Natural killer cell (primary cell): ENCODE measurements at regions not wholly inside any gene's neighbourhood (a gene's known extent, or its start where the extent isn't known, plus 50 kb on each side); places are given as distances from the start of the nearest gene placed in this dataset.

ENCODE experiments used
- ATAC-seq, 3 donors: fragments of 150-1000 bp in 2 of 3; fragments of 200-7000 bp in 1 of 3; cut with Tn5 transposase; 1 replicate in 1 of 3; 2 replicates in 2 of 3; pipeline ENCODE4 v1.10.0; 2021; ENCODE audit warnings: mild to moderate bottlenecking in 2 of 3, moderate library complexity in 2 of 3
- DNase-seq, 2 donors: peaks; one replicate each; pipeline versions ENCODE4 v3.0.0 to v3.0.0-alpha.2; 2013 to 2021; ENCODE audit warnings: mixed read lengths in 1 of 2
- H3K27ac ChIP-seq: one replicate; pipeline ENCODE4 v1.5.1; 2013; ENCODE audit warnings: mild to moderate bottlenecking, low read length
- H3K27me3 ChIP-seq: one replicate; pipeline ENCODE4 v1.6.1; 2013; ENCODE audit warnings: low read length; ENCODE audit not compliant: control insufficient read depth, insufficient read depth
- H3K36me3 ChIP-seq: one replicate; pipeline ENCODE4 v1.6.1; 2013; ENCODE audit warnings: low read length; ENCODE audit not compliant: control insufficient read depth, insufficient read depth
- H3K4me1 ChIP-seq: one replicate; pipeline ENCODE4 v1.6.1; 2013; ENCODE audit warnings: low read length; ENCODE audit not compliant: control insufficient read depth, insufficient read depth
- H3K4me3 ChIP-seq: one replicate; pipeline ENCODE4 v1.5.1; 2013; ENCODE audit warnings: low read length
- H3K9me3 ChIP-seq: one replicate; pipeline ENCODE4 v1.6.1; 2013; ENCODE audit warnings: low read length; ENCODE audit not compliant: control insufficient read depth, insufficient read depth
- H3K27ac Mint-ChIP-seq, 2 donors: one replicate each; pipeline ENCODE4 v1.8.0; 2022; ENCODE audit warnings: mild to moderate bottlenecking in 2 of 2, mixed read lengths in 2 of 2, moderate library complexity in 1 of 2
- H3K27me3 Mint-ChIP-seq, 2 donors: one replicate each; pipeline ENCODE4 v1.8.0; 2022; ENCODE audit warnings: low read depth in 2 of 2, mixed read lengths in 2 of 2
- H3K36me3 Mint-ChIP-seq: one replicate; pipeline ENCODE4 v1.8.0; 2022; ENCODE audit warnings: mixed read lengths
- H3K4me1 Mint-ChIP-seq, 2 donors: one replicate each; pipeline ENCODE4 v1.8.0; 2022; ENCODE audit warnings: mixed read lengths in 2 of 2
- H3K4me3 Mint-ChIP-seq: one replicate; pipeline ENCODE4 v1.8.0; 2022; ENCODE audit warnings: mild to moderate bottlenecking, moderate library complexity, mixed read lengths
- H3K9me3 Mint-ChIP-seq, 2 donors: one replicate each; pipeline ENCODE4 v1.8.0; 2022; ENCODE audit warnings: mixed read lengths in 2 of 2
- CTCF ChIP-seq: fragments of 200-600 bp; IDR thresholded peaks from one replicate; pipeline ENCODE4 v1.8.0; 2022; ENCODE audit warnings: antibody characterized with exemption
- WGBS: methylation state at CpG from one replicate; pipeline ENCODE4 v1.1.7; 2013; ENCODE audit warnings: missing lambda C conversion rate; ENCODE audit not compliant: insufficient coverage; 5-methylcytosine and 5-hydroxymethylcytosine counted together
- intact Hi-C: fragments of 100-400 bp; cut with micrococcal nuclease; formaldehyde crosslinking; loops from one replicate; pipeline ENCODE4 v1.14.2; 2022

- DNase-seq (no peak), ATAC-seq (no peak)
- H3K36me3 Mint-ChIP-seq: no peaks in the 10 kb centered on the region
- no peak overlapping the region for H3K4me3 Mint-ChIP-seq
- peaks cover 4 to 5% of the 10 kb centered on the region in 2 donors for H3K9me3 Mint-ChIP-seq
- Histone ChIP-seq H3K4me1 (no peaks in the 10 kb centered on the region), H3K36me3 (no peaks in the 10 kb centered on the region), H3K27me3 (no peaks in the 10 kb centered on the region), H3K9me3 (no peaks in the 10 kb centered on the region), H3K4me3 (no peak overlapping the region), H3K27ac (no peak overlapping the region)
- intact Hi-C loops: no loop called here
- no peak overlapping the region for H3K27ac Mint-ChIP-seq
- no peaks in the 10 kb centered on the region for H3K4me1 Mint-ChIP-seq
- no peak for TF ChIP-seq CTCF
- H3K27me3 Mint-ChIP-seq: no peaks in the 10 kb centered on the region
- 50% methylated on average over 5 of the region's 5 CpGs for WGBS
These were observed 188.7 kb upstream of the VCX start for GRCh38 chrX:7654316-7654715.

DNA sequence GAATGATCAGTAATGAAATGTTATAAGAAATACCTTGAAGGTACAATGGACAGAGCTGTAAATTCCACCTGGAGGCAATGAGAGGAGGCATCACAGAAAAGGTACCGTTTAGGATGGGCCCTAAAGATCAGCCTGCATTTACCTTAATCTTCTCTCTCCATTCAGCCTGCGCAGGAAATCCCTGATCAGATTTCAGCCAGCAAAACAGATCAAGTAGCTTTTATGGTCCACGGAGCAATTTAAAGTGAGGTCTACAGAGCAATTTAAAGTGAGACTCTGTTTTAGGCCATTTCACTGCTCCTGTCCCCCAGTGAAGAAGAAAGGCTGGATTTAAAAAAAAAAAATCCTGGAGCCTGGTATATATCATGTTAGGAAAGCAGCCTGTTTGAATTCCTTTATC is 195.1 kb upstream of the VCX start:
- no peak for TF ChIP-seq CTCF
- H3K36me3 ChIP-seq: no peaks in the 10 kb centered on the region
- Mint-ChIP-seq H3K27me3 (no peaks in the 10 kb centered on the region), H3K36me3 (no peaks in the 10 kb centered on the region), H3K27ac (no peak overlapping the region), H3K9me3 (peaks cover 2 to 5% of the 10 kb centered on the region in 2 donors), H3K4me1 (no peaks in the 10 kb centered on the region), H3K4me3 (no peak overlapping the region)
- WGBS: 11% methylated on average over 1 of the region's 3 CpGs
- H3K9me3 ChIP-seq: no peaks in the 10 kb centered on the region
- H3K4me1 ChIP-seq: no peaks in the 10 kb centered on the region
- intact Hi-C loops: no loop called here
- no peak for ATAC-seq
- H3K27me3 ChIP-seq: no peaks in the 10 kb centered on the region
- DNase-seq: no peak
- H3K27ac ChIP-seq: no peak overlapping the region
- no peak overlapping the region for H3K4me3 ChIP-seq

DNA sequence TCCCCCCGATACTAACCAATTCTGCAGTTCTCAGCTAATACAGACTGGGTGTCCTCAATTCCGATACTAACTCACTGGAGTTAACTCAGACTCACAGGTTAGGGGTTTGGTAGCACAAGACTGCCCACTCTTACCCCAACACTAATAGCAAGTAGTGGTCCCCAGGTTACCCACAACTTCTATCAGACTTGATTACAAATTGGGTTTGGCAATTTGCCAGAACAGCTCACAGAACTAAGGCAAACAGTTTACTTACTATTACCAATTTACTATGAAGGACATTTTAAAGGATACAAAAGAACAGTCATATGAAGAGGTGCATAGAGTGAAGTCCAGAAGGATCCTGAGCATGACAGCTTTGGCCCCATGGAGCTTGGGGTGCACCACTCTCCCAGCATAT is 201.8 kb upstream of the VCX start:
- Mint-ChIP-seq H3K27ac (no peak overlapping the region), H3K4me3 (no peak overlapping the region), H3K36me3 (no peaks in the 10 kb centered on the region), H3K4me1 (no peaks in the 10 kb centered on the region), H3K9me3 (peaks cover 0 to 6% of the 10 kb centered on the region in 2 donors), H3K27me3 (no peaks in the 10 kb centered on the region)
- H3K4me3 ChIP-seq: no peak overlapping the region
- no peaks in the 10 kb centered on the region for H3K36me3 ChIP-seq
- no peaks in the 10 kb centered on the region for H3K9me3 ChIP-seq
- no peaks in the 10 kb centered on the region for H3K27me3 ChIP-seq
- no peak for TF ChIP-seq CTCF
- 92% methylated on average over 1 of the region's 2 CpGs for WGBS
- no peaks in the 10 kb centered on the region for H3K4me1 ChIP-seq
- H3K27ac ChIP-seq: no peak overlapping the region
- intact Hi-C loops: no loop called here
- DNase-seq (no peak), ATAC-seq (no peak)

DNA sequence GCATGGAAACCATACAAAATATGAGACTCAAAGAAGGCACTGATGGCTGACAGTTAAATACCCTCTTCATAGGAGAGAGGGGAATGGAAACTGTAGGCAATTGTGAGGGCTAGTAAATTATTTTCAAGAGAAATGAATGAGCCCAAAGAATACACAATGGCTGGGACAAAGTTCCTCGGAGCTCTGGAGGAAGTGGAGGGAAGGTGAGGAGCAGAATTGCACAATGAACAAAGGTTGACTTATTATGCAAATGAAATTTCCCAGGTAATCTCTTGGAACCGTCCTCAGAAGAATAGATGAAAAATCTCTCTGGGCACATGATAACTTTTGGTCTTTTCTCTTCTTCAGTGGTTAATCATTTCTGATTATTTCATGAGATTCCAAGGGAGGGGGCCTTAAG is 202.6 kb upstream of the VCX start:
- Histone ChIP-seq H3K27me3 (no peaks in the 10 kb centered on the region), H3K27ac (no peak overlapping the region), H3K36me3 (no peaks in the 10 kb centered on the region), H3K9me3 (no peaks in the 10 kb centered on the region), H3K4me1 (no peaks in the 10 kb centered on the region), H3K4me3 (no peak overlapping the region)
- 69% methylated on average over 1 of the region's 2 CpGs for WGBS
- no peak for DNase-seq
- intact Hi-C loops: no loop called here
- no peak for ATAC-seq
- no peak overlapping the region for H3K27ac Mint-ChIP-seq
- H3K9me3 Mint-ChIP-seq: peaks cover 0 to 6% of the 10 kb centered on the region in 2 donors
- H3K4me3 Mint-ChIP-seq: no peak overlapping the region
- no peaks in the 10 kb centered on the region for H3K27me3 Mint-ChIP-seq
- no peak for TF ChIP-seq CTCF
- H3K4me1 Mint-ChIP-seq: no peaks in the 10 kb centered on the region
- H3K36me3 Mint-ChIP-seq: no peaks in the 10 kb centered on the region
